ENCODE measurements at regions not wholly inside any gene's neighbourhood (a gene's known extent, or its start where the extent isn't known, plus 50 kb on each side); places are given as distances from the start of the nearest gene placed in this dataset.

GRCh38 chr21:26224366-26224765, 53.8 kb upstream of the APP start:
- DNase-seq (no peak), ATAC-seq (no peak)
- no peaks in the 10 kb centered on the region for H3K4me1 Mint-ChIP-seq (ENCODE audit: low read depth)
- no peaks in the 10 kb centered on the region for H3K9me3 Mint-ChIP-seq
- no peak overlapping the region for H3K4me3 Mint-ChIP-seq
- H3K27me3 Mint-ChIP-seq (ENCODE audit: low read depth): no peaks in the 10 kb centered on the region
- H3K36me3 Mint-ChIP-seq (ENCODE audit: insufficient read depth): no peaks in the 10 kb centered on the region

Data from activated T-cell treated with anti-CD3 and anti-CD28 coated beads, Interleukin-2, amount 50 U/mL, for 4 hours (primary cell).